MCF 10A (cell line): ENCODE measurements at regions not wholly inside any gene's neighbourhood (a gene's known extent, or its start where the extent isn't known, plus 50 kb on each side); places are given as distances from the start of the nearest gene placed in this dataset.
"Not testable (repeated sequence)": the region's sequence is repeated elsewhere in the genome, so short reads cannot be mapped to it uniquely, and the experiment has no call there.

Source experiments
- BruUV-seq: library from RNA; stranded (reverse); fragments of 400-500 nt; replicated peaks from 2 replicates; lab custom pipeline; 2021; lab: Mats Ljungman, UMichigan
- CTCF ChIA-PET: fragments of 300-600 bp; sonication (Branson Sonifier 250); formaldehyde crosslinking; extraction: SDS; loops from one replicate; lab custom pipeline; 2021; ENCODE audit warnings: antibody characterized with exemption, inconsistent platforms; lab: Yijun Ruan, JAX
- POLR2A ChIA-PET: fragments of 300-600, 350-650 bp; sonication (Branson Sonifier 250); formaldehyde crosslinking; extraction: SDS; loops from one replicate; lab custom pipeline; 2020; ENCODE audit warnings: antibody characterized with exemption, inconsistent platforms; lab: Yijun Ruan, JAX
- DNase-seq: peaks from one replicate; pipeline ENCODE4 v3.0.0-alpha.2; 2018; ENCODE audit not compliant: unreplicated experiment
- H3K27ac Mint-ChIP-seq: one replicate; pipeline ENCODE4 v1.8.0; 2022; ENCODE audit warnings: mild to moderate bottlenecking, low read depth, mixed read lengths; ENCODE audit not compliant: unreplicated experiment
- H3K27me3 Mint-ChIP-seq: one replicate; pipeline ENCODE4 v1.8.0; 2022; ENCODE audit warnings: mixed read lengths; ENCODE audit not compliant: insufficient read depth, unreplicated experiment
- H3K36me3 Mint-ChIP-seq: one replicate; pipeline ENCODE4 v1.8.0; 2022; ENCODE audit warnings: mild to moderate bottlenecking, moderate library complexity, mixed read lengths; ENCODE audit not compliant: insufficient read depth, unreplicated experiment
- H3K4me1 Mint-ChIP-seq: one replicate; pipeline ENCODE4 v1.8.0; 2022; ENCODE audit warnings: mixed read lengths; ENCODE audit not compliant: insufficient read depth, unreplicated experiment
- H3K4me3 Mint-ChIP-seq: one replicate; pipeline ENCODE4 v1.8.0; 2022; ENCODE audit warnings: mild to moderate bottlenecking, moderate library complexity, mixed read lengths; ENCODE audit not compliant: unreplicated experiment
- H3K9me3 Mint-ChIP-seq: one replicate; pipeline ENCODE4 v1.8.0; 2022; ENCODE audit warnings: mixed read lengths; ENCODE audit not compliant: unreplicated experiment
- intact Hi-C: fragments of 100-400 bp; cut with micrococcal nuclease; formaldehyde crosslinking; loops from 2 replicates; pipeline ENCODE4 v1.14.1; 2022
- TF ChIP-seq, protein P1 (sequence below): fragments of 200-600 bp; IDR thresholded peaks from one replicate; pipeline ENCODE4 v1.8.0; 2022; ENCODE audit warnings: antibody characterized with exemption, mild to moderate bottlenecking; ENCODE audit not compliant: unreplicated experiment

DNA sequence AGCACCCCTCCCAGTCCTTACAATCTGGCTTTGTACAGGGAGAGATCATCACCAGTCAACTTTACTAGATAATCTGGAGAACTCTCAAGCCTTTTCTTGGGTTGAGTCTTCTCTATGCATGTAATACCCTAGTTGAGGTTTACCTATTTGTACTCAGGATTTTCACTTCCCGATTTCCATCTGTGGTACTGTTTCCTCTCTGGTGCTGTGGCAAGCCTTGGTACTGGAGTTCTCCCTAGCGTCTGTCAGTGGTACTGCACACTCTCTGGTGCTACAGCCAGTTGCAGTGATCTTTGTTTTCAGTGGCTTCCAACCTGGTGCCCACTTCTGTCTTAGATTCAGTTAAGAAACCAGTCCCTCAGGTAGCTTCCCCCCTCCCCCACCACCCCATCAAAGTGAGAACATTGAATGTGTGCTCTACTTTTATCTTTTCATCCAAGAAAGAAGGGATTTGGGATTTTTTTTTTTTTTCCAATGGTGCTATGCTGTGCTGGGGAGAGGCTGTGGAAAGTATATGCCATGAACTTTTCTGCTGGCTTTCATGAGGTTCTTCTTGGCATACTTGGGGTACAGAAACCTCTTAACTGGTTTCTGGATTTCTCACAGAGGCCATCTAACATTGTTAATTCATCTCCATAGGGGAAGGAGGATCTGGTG is 69.4 kb upstream of the EVL start:
- ChIA-PET POLR2A (no interaction called here), CTCF (interaction anchor here (0.6 to 2.9 kb wide), 9 partner anchors 9 to 74 kb away, joined by 3 to 25 read pairs (median 3); no protein-coding TSS in a partner anchor)
- Mint-ChIP-seq H3K4me3 (no peak overlapping the region), H3K36me3 (peaks cover 4% of the 10 kb centered on the region), H3K27me3 (no peaks in the 10 kb centered on the region), H3K27ac (no peak overlapping the region), H3K9me3 (peaks cover 7% of the 10 kb centered on the region), H3K4me1 (peaks cover 24% of the 10 kb centered on the region)
- intact Hi-C loops, result loop anchor here (5.0 kb wide), 1 partner anchor 36 kb away; no protein-coding TSS in a partner anchor
- DNase-seq, result peak; percentile 71
- TF ChIP-seq, protein P1, sequence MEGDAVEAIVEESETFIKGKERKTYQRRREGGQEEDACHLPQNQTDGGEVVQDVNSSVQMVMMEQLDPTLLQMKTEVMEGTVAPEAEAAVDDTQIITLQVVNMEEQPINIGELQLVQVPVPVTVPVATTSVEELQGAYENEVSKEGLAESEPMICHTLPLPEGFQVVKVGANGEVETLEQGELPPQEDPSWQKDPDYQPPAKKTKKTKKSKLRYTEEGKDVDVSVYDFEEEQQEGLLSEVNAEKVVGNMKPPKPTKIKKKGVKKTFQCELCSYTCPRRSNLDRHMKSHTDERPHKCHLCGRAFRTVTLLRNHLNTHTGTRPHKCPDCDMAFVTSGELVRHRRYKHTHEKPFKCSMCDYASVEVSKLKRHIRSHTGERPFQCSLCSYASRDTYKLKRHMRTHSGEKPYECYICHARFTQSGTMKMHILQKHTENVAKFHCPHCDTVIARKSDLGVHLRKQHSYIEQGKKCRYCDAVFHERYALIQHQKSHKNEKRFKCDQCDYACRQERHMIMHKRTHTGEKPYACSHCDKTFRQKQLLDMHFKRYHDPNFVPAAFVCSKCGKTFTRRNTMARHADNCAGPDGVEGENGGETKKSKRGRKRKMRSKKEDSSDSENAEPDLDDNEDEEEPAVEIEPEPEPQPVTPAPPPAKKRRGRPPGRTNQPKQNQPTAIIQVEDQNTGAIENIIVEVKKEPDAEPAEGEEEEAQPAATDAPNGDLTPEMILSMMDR, result peak; percentile 60
- BruUV-seq, result no TSS peak

- peak overlapping the region; percentile 59 for H3K27ac Mint-ChIP-seq
- intact Hi-C loops, result loop anchor here (5.0 kb wide), 1 partner anchor 35 kb away; no protein-coding TSS in a partner anchor
- peaks cover 4% of the 10 kb centered on the region for H3K36me3 Mint-ChIP-seq
These were observed 68.2 kb upstream of the EVL start for GRCh38 chr14:99996951-99997571.

GRCh38 chr14:100000398-100000797 is 64.8 kb upstream of the EVL start:
- H3K36me3 Mint-ChIP-seq, H3K9me3 Mint-ChIP-seq, H3K27ac Mint-ChIP-seq, H3K27me3 Mint-ChIP-seq, DNase-seq, intact Hi-C loops, BruUV-seq, H3K4me3 Mint-ChIP-seq: not testable (repeated sequence)
- ChIA-PET POLR2A (interaction anchor here (0.6 kb wide), 1 partner anchor 1867 kb away, joined by 3 read pairs; no protein-coding TSS in a partner anchor), CTCF (interaction anchor here (0.6 to 1.4 kb wide), 4 partner anchors 17 to 72 kb away, joined by 3 to 5 read pairs (median 4); no protein-coding TSS in a partner anchor)
- H3K4me1 Mint-ChIP-seq, result peaks cover 19% of the 10 kb centered on the region

More at GRCh38 chr14:99996951-99997571, 68.2 kb upstream of the EVL start:
- TF ChIP-seq, protein P1, result no peak
- CTCF ChIA-PET, result interaction anchor here (0.6 to 2.9 kb wide), 10 partner anchors 11 to 1456 kb away, joined by 3 to 25 read pairs (median 3); no protein-coding TSS in a partner anchor
- DNase-seq, result peak; percentile 51
- no TSS peak for BruUV-seq
- H3K9me3 Mint-ChIP-seq, result peaks cover 7% of the 10 kb centered on the region
- H3K27me3 Mint-ChIP-seq, result no peaks in the 10 kb centered on the region
- H3K4me3 Mint-ChIP-seq, result peak overlapping the region; percentile 1
- H3K4me1 Mint-ChIP-seq, result peaks cover 24% of the 10 kb centered on the region
- POLR2A ChIA-PET, result interaction anchor here (0.7 to 2.1 kb wide), 9 partner anchors 9 to 222 kb away, joined by 3 to 15 read pairs (median 4); no protein-coding TSS in a partner anchor

DNA sequence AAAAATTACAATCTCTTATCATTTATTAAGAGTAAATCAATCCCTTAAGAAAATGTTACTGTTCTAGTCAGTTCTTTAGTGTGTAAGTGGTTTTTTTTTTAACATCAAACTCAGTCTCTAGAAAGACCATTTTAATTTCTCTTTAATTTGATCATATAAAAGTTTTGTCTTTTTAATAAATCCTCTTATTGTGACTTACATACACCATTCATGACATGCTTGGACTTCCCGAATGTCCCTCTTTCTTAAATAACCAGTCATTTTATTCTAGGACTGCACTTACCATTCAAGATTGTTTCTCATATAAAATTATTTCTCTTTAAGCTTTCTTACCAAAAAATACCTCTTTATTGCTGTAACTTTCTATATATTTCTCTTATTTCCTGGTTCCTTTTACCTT is 60.8 kb upstream of the EVL start:
- no peaks in the 10 kb centered on the region for H3K36me3 Mint-ChIP-seq
- no peak overlapping the region for H3K27ac Mint-ChIP-seq
- CTCF ChIA-PET, result no interaction called here
- DNase-seq, result no peak
- no peak overlapping the region for H3K4me3 Mint-ChIP-seq
- H3K4me1 Mint-ChIP-seq, result no peaks in the 10 kb centered on the region
- intact Hi-C loops, result no loop called here
- POLR2A ChIA-PET, result interaction anchor here (0.6 kb wide), 1 partner anchor 337 kb away, joined by 4 read pairs; no protein-coding TSS in a partner anchor
- H3K9me3 Mint-ChIP-seq, result no peaks in the 10 kb centered on the region
- BruUV-seq, result no TSS peak
- TF ChIP-seq, protein P1, result no peak
- no peaks in the 10 kb centered on the region for H3K27me3 Mint-ChIP-seq
